ENCODE measurements at regions not wholly inside any gene's neighbourhood (a gene's known extent, or its start where the extent isn't known, plus 50 kb on each side); places are given as distances from the start of the nearest gene placed in this dataset.

DNA sequence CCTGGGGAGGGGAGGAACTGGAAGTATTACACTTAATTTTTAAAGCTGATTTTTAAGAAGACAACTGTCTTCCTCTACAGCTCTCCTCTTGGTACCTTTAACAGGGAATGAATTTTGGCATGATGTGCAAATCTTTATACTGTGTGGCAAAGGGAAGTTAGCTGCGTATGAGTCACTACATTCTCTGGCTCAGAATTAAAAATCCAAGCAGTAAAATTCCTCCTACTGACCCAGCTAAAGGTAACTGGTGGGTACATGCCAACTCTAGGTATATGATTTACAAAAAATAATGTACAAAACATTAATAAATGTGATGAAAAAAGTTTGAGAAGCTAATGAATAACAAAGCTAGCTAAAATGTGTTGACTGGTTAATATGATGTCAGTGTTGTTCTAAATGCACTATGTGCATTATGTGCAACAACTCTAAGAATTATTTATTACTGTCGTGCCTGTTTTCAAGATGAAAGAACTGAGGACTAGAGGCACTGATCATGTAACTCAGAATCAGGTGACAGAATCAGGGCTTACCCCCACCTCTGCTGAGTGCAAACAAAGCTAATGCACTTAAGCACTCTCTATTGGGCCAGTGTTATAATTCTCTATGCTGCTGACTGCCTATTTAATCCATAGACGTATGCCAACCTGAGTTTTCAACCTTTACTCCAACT is 194.7 kb upstream of the CADPS start:
- no peak for TF ChIP-seq ZFX (IDR thresholded peaks at IDR 0.05)
- TF ChIP-seq, protein P1, sequence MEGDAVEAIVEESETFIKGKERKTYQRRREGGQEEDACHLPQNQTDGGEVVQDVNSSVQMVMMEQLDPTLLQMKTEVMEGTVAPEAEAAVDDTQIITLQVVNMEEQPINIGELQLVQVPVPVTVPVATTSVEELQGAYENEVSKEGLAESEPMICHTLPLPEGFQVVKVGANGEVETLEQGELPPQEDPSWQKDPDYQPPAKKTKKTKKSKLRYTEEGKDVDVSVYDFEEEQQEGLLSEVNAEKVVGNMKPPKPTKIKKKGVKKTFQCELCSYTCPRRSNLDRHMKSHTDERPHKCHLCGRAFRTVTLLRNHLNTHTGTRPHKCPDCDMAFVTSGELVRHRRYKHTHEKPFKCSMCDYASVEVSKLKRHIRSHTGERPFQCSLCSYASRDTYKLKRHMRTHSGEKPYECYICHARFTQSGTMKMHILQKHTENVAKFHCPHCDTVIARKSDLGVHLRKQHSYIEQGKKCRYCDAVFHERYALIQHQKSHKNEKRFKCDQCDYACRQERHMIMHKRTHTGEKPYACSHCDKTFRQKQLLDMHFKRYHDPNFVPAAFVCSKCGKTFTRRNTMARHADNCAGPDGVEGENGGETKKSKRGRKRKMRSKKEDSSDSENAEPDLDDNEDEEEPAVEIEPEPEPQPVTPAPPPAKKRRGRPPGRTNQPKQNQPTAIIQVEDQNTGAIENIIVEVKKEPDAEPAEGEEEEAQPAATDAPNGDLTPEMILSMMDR (conservative IDR thresholded peaks at IDR 0.05): no peak
- no peak overlapping the region for H3K27ac ChIP-seq

DNA sequence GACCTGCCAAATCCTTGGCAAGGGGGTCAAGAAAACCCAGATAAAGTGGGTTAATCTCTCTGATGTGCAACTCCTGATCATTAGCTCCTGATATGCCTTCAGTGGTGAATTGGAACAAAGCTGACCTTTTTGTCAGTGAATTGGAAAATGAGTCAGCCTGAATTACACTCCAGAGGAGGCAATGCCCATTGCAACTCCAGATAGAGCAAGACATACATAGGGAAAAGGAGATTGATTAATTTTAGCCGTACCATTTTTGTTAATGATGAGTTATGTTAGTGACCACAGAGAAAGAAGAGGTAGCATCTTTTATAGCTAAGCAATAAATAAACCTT is 195.2 kb upstream of the CADPS start:
- no peak overlapping the region for H3K27ac ChIP-seq
- no peak for TF ChIP-seq ZFX (IDR thresholded peaks at IDR 0.05)
- TF ChIP-seq, protein P1 (conservative IDR thresholded peaks at IDR 0.05): no peak

DNA sequence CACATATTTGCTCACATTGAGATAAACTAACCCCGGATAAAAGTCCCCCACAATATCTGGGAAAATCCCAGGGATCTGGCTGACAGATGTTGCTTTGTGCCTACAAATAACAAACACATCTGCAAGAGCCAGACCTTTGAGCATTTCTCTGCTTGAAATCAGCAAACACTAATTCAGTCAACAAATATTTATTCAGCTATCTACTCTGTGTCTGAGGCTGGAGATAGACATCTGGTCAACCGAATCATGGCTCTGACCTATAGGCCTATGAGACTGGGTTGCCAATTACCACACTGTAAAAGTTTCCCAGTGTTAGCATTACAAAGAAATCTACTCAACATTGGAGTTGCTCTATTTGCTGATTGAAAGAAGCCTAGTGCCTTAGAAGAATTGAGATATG is 201.1 kb upstream of the CADPS start:
- no peak overlapping the region for H3K27ac ChIP-seq
- TF ChIP-seq, protein P1 (conservative IDR thresholded peaks at IDR 0.05): no peak
- TF ChIP-seq ZFX (IDR thresholded peaks at IDR 0.05): no peak

DNA sequence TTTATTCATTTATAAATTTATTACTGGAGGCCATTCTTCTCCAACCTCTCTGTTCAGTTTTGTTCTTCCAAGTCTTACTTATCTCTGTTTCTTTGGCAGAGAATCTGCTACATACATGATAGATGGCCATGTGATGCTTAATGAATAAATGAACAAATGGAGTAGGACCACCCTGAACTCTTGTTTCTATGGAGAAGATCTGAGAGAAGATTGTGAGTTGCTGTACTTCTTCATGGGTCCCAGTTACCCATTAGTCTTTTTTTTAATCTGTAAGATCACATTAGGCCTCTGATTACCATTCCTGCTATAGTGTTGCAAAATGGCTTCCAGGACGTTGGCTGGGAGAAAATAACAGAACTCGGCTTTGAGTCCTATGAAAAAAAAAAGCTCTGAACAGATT is 191.9 kb upstream of the SYNPR start:
- TF ChIP-seq, protein P1 (conservative IDR thresholded peaks at IDR 0.05): no peak
- no peak for TF ChIP-seq ZFX (IDR thresholded peaks at IDR 0.05)
- H3K27ac ChIP-seq: no peak overlapping the region

DNA sequence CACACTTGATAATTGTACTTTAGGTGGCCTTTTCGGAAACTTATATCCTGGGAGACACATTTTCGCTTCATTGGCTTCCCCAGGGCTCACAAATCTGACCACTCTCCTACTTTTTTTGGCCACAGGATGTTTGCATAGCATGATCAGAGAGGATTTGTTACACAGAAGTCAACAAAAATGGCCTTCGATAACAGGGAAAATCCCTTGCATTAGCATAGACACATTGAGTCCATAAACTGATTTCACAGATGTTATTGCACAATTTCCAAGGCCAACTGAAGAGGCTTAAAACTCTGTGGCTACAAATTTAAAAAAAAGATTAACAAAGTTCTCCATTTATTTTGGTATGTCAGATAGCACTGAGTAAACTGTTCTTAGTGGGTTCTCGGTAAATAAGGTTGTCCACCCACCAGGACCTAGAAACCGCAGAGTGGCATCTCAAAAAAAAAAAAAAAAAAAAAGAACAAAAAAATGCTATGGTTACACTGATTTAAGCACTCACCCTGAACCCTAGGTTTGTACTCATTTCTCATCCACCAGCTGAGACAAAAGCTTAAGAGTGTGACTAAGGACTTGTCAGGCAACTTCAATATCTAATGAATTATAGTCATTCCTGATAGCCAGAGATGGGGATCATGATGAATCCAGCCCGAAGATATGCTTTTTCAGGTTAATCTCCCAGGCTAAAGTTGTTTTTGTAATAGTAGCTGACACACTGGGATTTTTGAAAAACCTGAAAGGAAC is 188.9 kb upstream of the SYNPR start:
- TF ChIP-seq ZFX (IDR thresholded peaks at IDR 0.05): no peak
- TF ChIP-seq, protein P1 (conservative IDR thresholded peaks at IDR 0.05): no peak
- H3K27ac ChIP-seq: no peak overlapping the region

DNA sequence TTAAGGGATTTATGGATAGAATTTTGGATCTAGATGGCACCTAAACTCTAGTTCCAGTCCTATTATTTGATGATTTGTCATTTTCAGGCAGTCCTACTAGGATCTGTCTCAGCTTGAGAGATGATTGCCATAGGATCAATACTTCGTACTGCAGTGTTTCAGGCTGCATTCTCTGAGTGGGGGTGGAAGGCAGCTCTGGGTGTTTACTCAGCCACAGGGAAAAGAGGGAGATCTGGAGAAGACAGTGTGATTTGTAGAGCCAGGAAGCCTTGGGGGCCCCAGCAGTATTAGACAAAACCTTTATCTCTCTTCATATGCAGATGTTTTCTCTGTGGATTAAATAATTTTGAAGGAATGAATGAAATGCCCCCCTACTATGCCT is 188.4 kb upstream of the SYNPR start:
- H3K27ac ChIP-seq: no peak overlapping the region
- TF ChIP-seq ZFX (IDR thresholded peaks at IDR 0.05): no peak
- TF ChIP-seq, protein P1 (conservative IDR thresholded peaks at IDR 0.05): no peak

DNA sequence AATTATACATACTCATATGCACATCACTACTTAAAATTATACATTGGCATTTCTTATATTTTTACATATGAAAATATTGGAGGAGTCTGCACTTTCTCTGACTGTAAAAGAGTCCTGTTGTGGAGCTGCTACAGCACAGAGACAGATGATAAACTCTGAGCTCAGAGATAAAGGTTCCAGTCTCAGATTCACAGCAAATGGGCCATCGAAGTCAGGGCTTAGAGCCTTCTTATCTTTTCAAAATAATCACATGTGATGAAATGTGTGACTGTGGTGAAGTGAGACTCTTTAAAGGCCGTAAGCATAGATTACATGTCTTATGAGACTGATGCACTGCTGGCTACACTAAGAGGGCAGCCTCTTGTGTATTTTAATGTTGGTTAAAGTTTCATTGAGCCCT is 187.5 kb upstream of the SYNPR start:
- H3K27ac ChIP-seq: no peak overlapping the region
- TF ChIP-seq ZFX (IDR thresholded peaks at IDR 0.05): no peak
- TF ChIP-seq, protein P1 (conservative IDR thresholded peaks at IDR 0.05): no peak
